BJ (cell line): ENCODE measurements at regions not wholly inside any gene's neighbourhood (a gene's known extent, or its start where the extent isn't known, plus 50 kb on each side); places are given as distances from the start of the nearest gene placed in this dataset.

Source experiments
- CTCF ChIA-PET: fragments of 350-600 bp; formaldehyde crosslinking; extraction: SDS; loops from one replicate; lab custom pipeline; 2021; ENCODE audit warnings: antibody characterized with exemption, inconsistent platforms; lab: Yijun Ruan, JAX
- POLR2A ChIA-PET: fragments of 300-600 bp; sonication (Branson Sonifier 250); formaldehyde crosslinking; extraction: SDS; loops from one replicate; lab custom pipeline; 2021; ENCODE audit warnings: antibody characterized with exemption; lab: Charles Lee
- DNase-seq: peaks from one replicate; pipeline ENCODE4 v3.0.0-alpha.2; 2011; ENCODE audit warnings: low read depth
- H3K27me3 ChIP-seq: 2 replicates; pipeline ENCODE4 v1.6.0; 2011; ENCODE audit warnings: low read length; ENCODE audit not compliant: control insufficient read depth, insufficient read depth
- H3K36me3 ChIP-seq: 2 replicates; pipeline ENCODE4 v1.5.1; 2011; ENCODE audit warnings: low read length; ENCODE audit not compliant: control insufficient read depth, insufficient read depth
- H3K4me3 ChIP-seq: 2 replicates; pipeline ENCODE4 v1.5.1; 2011; ENCODE audit warnings: low read depth, mild to moderate bottlenecking, control low read depth, low read length
- TF ChIP-seq, protein P1 (sequence below): IDR thresholded peaks from 2 replicates; pipeline ENCODE4 v1.5.1; 2011; ENCODE audit warnings: low read depth, mild to moderate bottlenecking, control low read depth, inconsistent platforms, low read length, moderate library complexity; ENCODE audit not compliant: insufficient read depth

DNA sequence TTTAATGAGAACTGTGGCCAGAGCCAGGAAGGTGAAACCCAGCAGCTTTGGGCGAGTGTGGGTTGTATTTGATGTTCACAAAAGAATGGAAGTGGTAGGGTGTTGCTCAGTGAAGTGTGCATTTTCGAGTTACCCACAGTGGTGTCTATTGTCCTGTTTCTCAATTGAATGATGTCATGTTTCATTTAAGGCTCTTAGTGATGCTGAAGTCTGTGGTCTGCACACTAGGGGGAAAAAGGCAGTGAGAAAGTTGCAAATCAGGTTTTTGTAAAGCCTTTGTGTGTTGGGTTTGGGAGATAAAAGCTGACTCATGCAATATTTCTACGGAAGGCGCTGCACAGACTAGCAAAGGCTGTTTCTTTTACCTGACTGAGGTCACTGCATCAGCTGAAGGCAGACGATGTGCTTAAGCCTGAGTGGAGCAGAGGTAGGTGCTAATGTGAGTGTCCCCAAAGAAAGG, 121.1 kb downstream of the PLEKHG1 start:
- no peaks in the 10 kb centered on the region for H3K36me3 ChIP-seq
- TF ChIP-seq, protein P1, sequence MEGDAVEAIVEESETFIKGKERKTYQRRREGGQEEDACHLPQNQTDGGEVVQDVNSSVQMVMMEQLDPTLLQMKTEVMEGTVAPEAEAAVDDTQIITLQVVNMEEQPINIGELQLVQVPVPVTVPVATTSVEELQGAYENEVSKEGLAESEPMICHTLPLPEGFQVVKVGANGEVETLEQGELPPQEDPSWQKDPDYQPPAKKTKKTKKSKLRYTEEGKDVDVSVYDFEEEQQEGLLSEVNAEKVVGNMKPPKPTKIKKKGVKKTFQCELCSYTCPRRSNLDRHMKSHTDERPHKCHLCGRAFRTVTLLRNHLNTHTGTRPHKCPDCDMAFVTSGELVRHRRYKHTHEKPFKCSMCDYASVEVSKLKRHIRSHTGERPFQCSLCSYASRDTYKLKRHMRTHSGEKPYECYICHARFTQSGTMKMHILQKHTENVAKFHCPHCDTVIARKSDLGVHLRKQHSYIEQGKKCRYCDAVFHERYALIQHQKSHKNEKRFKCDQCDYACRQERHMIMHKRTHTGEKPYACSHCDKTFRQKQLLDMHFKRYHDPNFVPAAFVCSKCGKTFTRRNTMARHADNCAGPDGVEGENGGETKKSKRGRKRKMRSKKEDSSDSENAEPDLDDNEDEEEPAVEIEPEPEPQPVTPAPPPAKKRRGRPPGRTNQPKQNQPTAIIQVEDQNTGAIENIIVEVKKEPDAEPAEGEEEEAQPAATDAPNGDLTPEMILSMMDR: no peak
- POLR2A ChIA-PET: no interaction called here
- no peak for DNase-seq
- CTCF ChIA-PET: interaction anchor here (0.6 to 1.3 kb wide), 3 partner anchors 8 to 302 kb away, joined by 3 read pairs; no protein-coding TSS in a partner anchor
- H3K27me3 ChIP-seq: 0 out of 2 replicates have a peak, but pooled peaks cover 1% of the 10 kb centered on the region
- no peak overlapping the region for H3K4me3 ChIP-seq

GRCh38 chr6:150721418-150722266, 122.0 kb downstream of the PLEKHG1 start:
- TF ChIP-seq, protein P1: no peak
- 0 out of 2 replicates have a peak, but pooled peaks cover 1% of the 10 kb centered on the region for H3K27me3 ChIP-seq
- CTCF ChIA-PET: no interaction called here

DNA sequence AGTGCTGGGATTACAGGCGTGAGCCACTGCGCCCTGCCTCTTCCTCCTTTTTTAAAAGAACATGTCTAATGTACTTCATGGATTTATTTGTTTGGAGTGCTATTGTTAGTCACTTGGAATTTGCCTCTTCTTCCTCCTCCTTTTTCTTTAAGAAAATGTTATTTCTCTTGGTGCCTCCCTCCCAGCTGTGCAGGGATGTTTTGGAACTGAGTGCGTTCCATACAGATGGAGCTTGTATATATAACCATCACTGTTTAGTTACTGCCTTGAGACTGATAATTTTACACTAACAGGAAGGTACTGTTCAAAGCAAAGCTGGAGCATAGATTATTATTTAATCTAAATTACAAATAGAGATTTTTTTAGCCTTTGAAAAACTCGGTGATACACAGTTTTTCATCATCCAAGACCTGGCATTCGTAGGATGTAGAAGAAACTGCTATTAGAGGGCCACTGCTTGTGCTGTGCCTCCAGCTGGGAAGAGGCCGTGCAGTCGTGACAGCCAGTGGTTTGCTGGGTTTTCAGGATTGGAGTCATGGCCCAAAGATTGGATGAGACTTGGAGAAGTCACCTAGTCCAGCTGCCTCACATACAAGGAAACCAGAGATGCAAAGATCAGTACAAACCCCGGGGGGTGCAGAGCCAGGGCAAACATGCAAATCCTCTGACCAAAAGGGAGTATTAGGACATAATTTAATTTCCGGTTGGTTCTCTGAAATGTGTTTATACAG, 123.1 kb downstream of the PLEKHG1 start:
- Histone ChIP-seq H3K27me3 (0 out of 2 replicates have a peak, but pooled peaks cover 1% of the 10 kb centered on the region), H3K4me3 (no peak overlapping the region), H3K36me3 (no peaks in the 10 kb centered on the region)
- TF ChIP-seq, protein P1: no peak
- CTCF ChIA-PET: no interaction called here
- DNase-seq: no peak
- POLR2A ChIA-PET: no interaction called here

More at GRCh38 chr6:150721418-150722266, 122.0 kb downstream of the PLEKHG1 start:
- DNase-seq: no peak
- Histone ChIP-seq H3K36me3 (no peaks in the 10 kb centered on the region), H3K4me3 (no peak overlapping the region)
- POLR2A ChIA-PET: no interaction called here

- Histone ChIP-seq H3K27me3 (0 out of 2 replicates have a peak, but pooled peaks cover 1% of the 10 kb centered on the region), H3K36me3 (no peaks in the 10 kb centered on the region), H3K4me3 (no peak overlapping the region)
- CTCF ChIA-PET: no interaction called here
- TF ChIP-seq, protein P1: no peak
- DNase-seq: no peak
- POLR2A ChIA-PET: no interaction called here
Observed at GRCh38 chr6:150723345-150723658, 123.6 kb downstream of the PLEKHG1 start.

- no peak overlapping the region for H3K4me3 ChIP-seq
- TF ChIP-seq, protein P1: no peak
- CTCF ChIA-PET: no interaction called here
- peak; percentile 19 for DNase-seq
- H3K27me3 ChIP-seq: 0 out of 2 replicates have a peak, but pooled peaks cover 1% of the 10 kb centered on the region
- no peaks in the 10 kb centered on the region for H3K36me3 ChIP-seq
- POLR2A ChIA-PET: no interaction called here
Observed at GRCh38 chr6:150723857-150724256, 124.2 kb downstream of the PLEKHG1 start.
